ENCODE measurements at regions not wholly inside any gene's neighbourhood (a gene's known extent, or its start where the extent isn't known, plus 50 kb on each side); places are given as distances from the start of the nearest gene placed in this dataset.

DNA sequence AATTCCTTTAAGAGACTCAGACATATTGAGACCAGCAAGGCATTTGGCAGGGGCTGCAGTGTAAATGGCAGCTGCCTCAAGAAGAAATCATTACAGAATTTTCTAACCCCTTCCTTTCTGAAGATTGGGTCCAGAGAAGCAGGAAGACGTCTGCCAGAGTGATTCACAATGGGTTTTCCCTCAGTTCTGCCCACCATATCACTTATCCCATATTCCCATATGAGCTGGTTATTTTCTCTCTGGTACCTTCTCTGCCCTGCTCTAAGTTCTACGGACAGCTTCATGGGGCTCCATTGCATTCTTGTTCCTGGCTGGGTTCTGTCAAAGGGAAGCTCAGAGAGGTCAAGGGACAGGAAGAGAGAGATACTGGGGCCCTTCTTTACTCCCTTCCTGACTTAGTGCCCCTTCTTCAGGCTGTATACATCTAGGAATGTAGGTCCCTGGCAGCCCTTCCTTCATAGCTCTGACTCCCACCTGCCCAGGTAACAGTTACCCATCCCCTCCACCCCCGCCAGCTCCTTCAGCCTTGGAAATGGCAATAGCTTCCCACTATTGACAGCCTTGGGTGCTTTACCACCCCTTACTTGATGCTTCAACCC, 420.6 kb upstream of the DAB1 start:
- TF ChIP-seq, protein P1, sequence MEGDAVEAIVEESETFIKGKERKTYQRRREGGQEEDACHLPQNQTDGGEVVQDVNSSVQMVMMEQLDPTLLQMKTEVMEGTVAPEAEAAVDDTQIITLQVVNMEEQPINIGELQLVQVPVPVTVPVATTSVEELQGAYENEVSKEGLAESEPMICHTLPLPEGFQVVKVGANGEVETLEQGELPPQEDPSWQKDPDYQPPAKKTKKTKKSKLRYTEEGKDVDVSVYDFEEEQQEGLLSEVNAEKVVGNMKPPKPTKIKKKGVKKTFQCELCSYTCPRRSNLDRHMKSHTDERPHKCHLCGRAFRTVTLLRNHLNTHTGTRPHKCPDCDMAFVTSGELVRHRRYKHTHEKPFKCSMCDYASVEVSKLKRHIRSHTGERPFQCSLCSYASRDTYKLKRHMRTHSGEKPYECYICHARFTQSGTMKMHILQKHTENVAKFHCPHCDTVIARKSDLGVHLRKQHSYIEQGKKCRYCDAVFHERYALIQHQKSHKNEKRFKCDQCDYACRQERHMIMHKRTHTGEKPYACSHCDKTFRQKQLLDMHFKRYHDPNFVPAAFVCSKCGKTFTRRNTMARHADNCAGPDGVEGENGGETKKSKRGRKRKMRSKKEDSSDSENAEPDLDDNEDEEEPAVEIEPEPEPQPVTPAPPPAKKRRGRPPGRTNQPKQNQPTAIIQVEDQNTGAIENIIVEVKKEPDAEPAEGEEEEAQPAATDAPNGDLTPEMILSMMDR (conservative IDR thresholded peaks at IDR 0.05; ENCODE audit: low read depth, low read length), result no peak
- no peak for TF ChIP-seq EZH2 (IDR thresholded peaks at IDR 0.05; ENCODE audit: low read length, unreplicated experiment)

Data from PC-3 (cell line).